GM12878 (cell line): ENCODE measurements at regions not wholly inside any gene's neighbourhood (a gene's known extent, or its start where the extent isn't known, plus 50 kb on each side); places are given as distances from the start of the nearest gene placed in this dataset.

Source experiments
- BHLHE40 ChIP-seq, 2 experiments: fragments of 450-650 bp in 1 of 2; IDR thresholded peaks; 2 replicates each; pipeline ENCODE4 v1.6.1; 2011 to 2017; ENCODE audit warnings: low read depth in 2 of 2, borderline replicate concordance in 1 of 2, improper control_type of control experiment in 1 of 2, low read length in 1 of 2, mild to moderate bottlenecking in 1 of 2
- E2F4 ChIP-seq: IDR thresholded peaks from 2 replicates; pipeline ENCODE4 v1.6.1; 2012; ENCODE audit warnings: low read depth, low read length, improper control_type of control experiment
- HCFC1 ChIP-seq: fragments of 150-350 bp; IDR thresholded peaks from 2 replicates; pipeline ENCODE4 v1.6.1; 2014; ENCODE audit warnings: low read length
- NRF1 ChIP-seq: conservative IDR thresholded peaks from 2 replicates; pipeline ENCODE4 v1.6.1; 2011; ENCODE audit warnings: mild to moderate bottlenecking, low read depth, low read length, improper control_type of control experiment
- REST ChIP-seq: IDR thresholded peaks from 2 replicates; pipeline ENCODE4 v1.6.1; 2012; ENCODE audit warnings: mild to moderate bottlenecking, low read depth, low read length
- ZNF592 ChIP-seq: fragments of 450-650 bp; IDR thresholded peaks from 2 replicates; pipeline ENCODE4 v1.6.1; 2017; ENCODE audit warnings: mild to moderate bottlenecking, moderate library complexity

DNA sequence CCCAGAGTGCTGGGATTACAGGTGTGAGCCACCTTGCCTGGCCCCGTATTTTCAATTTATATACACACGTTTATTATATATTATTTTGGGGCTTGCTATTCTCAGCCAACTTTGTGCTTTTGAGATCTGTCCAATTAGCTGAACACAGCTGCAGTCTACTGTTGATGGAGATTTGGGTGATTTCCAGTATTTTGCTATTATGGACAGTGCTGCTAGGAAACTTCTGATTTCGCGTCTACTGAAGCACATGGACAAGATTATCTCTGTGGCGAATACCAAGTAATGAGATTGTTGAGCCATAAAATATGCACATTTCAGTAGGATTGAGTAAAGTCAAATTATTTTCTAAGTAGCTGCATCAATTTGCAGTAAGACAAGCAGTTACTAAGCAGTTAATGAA is 1731.2 kb upstream of the CDH6 start (continued):
- TF ChIP-seq E2F4 (no peak), NRF1 (no peak), REST (no peak), ZNF592 (no peak), BHLHE40 (IDR thresholded peaks at IDR 0.05; ENCODE audit: borderline replicate concordance in 1 of 2, low read depth in 2 of 2, low read length in 1 of 2) (no peak), HCFC1 (no peak)
